ENCODE measurements at regions not wholly inside any gene's neighbourhood (a gene's known extent, or its start where the extent isn't known, plus 50 kb on each side); places are given as distances from the start of the nearest gene placed in this dataset.

DNA sequence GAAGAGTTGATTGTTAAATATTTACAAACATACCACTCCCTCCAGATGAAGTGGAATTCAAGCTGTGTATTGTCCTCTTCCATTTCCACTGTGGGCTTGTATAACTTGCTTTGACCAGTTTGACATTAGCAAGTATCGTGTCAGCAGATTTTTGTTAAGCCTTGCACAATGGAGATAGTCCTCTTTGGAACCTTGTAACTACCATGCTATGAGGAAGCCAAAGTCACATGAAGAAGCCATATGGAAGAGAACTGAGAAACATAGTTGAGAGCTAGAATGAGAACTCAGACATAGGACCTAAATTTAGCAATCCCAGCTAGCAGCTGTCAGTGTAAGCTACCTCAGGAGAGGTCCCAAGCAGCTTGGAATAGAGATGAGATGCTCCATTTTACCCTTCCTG lies 889.2 kb downstream of the PDCD6IP start:
- Histone ChIP-seq H3K4me3 (no peak overlapping the region), H3K27ac (no peak overlapping the region)
- TF ChIP-seq, protein P1, sequence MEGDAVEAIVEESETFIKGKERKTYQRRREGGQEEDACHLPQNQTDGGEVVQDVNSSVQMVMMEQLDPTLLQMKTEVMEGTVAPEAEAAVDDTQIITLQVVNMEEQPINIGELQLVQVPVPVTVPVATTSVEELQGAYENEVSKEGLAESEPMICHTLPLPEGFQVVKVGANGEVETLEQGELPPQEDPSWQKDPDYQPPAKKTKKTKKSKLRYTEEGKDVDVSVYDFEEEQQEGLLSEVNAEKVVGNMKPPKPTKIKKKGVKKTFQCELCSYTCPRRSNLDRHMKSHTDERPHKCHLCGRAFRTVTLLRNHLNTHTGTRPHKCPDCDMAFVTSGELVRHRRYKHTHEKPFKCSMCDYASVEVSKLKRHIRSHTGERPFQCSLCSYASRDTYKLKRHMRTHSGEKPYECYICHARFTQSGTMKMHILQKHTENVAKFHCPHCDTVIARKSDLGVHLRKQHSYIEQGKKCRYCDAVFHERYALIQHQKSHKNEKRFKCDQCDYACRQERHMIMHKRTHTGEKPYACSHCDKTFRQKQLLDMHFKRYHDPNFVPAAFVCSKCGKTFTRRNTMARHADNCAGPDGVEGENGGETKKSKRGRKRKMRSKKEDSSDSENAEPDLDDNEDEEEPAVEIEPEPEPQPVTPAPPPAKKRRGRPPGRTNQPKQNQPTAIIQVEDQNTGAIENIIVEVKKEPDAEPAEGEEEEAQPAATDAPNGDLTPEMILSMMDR (IDR thresholded peaks at IDR 0.05) = no peak
- DNase-seq (ENCODE audit: low spot score) = no peak

DNA sequence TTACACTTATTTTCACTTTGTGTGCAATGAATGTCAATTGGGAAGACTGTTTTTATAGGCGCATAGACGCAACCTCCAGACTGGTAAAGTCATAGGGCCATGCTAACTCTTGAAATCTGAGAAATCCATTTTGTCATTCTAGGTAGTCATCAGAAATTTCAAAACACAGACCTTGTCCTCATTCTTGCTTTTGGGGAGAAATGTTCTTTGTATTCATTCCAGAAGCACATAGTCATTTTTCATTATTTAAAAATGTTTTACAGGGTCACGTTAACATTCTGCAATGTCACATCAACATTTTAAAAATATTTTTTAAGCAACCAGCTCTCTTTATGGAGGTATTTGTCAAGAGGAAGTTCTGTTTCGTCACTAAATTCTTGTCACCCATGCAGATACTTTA lies 898.4 kb downstream of the PDCD6IP start:
- H3K4me3 ChIP-seq = no peak overlapping the region
- TF ChIP-seq, protein P1 (IDR thresholded peaks at IDR 0.05) = no peak
- no peak for DNase-seq (ENCODE audit: low spot score)

DNA sequence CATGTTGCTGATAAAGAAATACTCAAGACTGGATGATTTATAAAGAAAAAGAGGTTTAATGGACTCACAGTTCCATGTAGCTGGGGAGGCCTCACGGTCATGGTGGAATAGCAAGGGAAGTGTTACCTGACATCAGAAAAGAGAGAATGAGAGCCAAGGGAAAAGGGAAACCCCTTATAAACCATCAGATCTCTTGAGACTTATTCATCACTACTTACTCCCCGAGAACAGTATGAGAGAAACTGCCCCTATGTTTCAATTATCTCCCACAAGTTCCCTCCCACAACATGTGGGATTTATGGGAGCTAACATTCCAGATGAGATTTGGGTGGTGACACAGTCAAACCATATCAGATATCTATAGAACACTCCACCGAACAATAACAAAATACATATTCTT lies 904.6 kb downstream of the PDCD6IP start:
- TF ChIP-seq, protein P1 (IDR thresholded peaks at IDR 0.05) = no peak
- no peak overlapping the region for H3K27ac ChIP-seq
- no peak for DNase-seq (ENCODE audit: low spot score)
- H3K4me3 ChIP-seq = no peak overlapping the region

More for the DNA sequence above, 898.4 kb downstream of the PDCD6IP start:
- H3K27ac ChIP-seq = no peak overlapping the region

DNA sequence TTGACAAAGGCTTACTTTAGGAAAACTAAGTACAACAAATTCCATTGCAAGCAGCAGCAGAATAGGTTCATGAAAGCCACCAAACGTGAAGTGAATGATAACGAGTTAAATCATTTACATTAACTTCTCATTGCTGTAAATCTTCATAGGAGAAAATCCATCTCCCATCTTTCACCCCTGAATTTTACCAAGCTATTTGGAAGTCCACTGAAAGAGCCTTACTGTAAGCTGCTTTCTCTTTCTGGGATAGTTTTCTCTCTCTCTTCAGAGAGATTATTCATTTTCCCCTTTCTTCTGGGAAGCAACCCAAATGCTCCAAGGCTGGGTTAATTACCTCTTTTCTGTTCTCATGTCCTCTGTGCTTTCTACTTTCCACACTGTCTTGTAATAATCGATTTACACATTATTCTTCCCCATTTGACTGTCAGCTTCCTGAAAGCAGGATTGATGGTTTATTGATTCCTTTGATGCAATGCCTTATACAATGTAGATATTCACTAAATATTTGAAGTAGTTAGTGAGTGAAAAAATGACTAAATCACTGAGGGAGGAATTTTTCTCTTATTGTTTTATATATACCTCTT lies 914.3 kb upstream of the ARPP21 start:
- TF ChIP-seq, protein P1 (IDR thresholded peaks at IDR 0.05) = no peak
- no peak for DNase-seq (ENCODE audit: low spot score)
- Histone ChIP-seq H3K27ac (no peak overlapping the region), H3K4me3 (no peak overlapping the region)

DNA sequence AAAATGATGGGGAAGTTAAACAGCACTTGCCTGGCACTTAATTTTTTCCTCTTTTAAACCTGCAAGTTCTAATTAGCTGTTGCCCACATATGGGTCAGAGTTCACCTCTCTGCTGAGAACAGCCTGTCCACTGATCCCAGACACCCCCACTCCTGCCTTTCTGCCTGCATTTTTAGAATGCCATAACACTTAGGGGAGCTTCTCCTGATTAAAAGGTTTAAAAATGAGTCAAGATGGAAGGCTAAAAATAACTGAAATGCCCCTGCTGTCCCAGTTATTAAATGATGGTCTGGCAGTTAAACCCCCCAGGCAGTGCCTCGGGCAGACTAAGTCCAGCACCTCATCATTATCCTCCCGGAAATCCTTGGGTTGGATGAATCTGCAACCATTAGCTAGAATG lies 913.6 kb upstream of the ARPP21 start:
- TF ChIP-seq, protein P1 (IDR thresholded peaks at IDR 0.05) = no peak
- Histone ChIP-seq H3K27ac (no peak overlapping the region), H3K4me3 (no peak overlapping the region)
- no peak for DNase-seq (ENCODE audit: low spot score)

DNA sequence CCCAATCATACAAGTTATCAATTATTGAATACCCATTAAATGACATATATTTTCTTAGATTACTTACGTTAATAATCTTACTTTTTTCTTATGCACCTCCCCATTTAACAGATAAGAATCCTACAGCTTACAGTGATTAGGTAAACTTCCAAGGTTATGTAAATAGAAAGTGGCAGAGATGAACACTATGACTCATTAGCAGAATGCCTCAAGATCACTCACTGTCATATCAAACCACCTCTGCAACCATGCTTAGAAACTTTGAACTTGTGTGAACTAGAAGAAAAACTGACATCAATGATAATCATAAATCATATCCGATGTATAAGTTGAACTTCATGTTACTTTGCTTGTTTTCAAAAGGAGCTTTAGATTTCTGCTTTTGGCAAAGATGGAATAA lies 911.6 kb upstream of the ARPP21 start:
- Histone ChIP-seq H3K4me3 (no peak overlapping the region), H3K27ac (no peak overlapping the region)
- DNase-seq (ENCODE audit: low spot score) = no peak
- TF ChIP-seq, protein P1 (IDR thresholded peaks at IDR 0.05) = no peak

DNA sequence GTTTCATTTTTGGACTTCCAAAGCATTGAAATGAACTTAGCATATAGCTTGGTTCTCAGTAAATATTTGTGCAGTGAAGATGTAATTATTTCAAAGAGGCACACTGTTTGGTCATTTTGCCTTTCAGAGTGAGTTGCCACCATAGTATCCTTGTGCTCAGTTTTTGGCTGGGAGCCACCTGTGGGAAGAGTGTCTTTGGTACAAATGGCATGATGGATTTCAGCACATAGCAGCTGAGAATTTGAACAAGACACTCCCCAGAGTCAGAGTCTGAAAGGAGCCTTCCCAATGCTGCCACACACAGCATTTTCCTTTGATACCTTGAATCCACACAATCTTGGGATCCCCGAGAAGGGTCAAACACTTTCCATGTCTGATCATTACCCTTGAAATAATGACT lies 897.2 kb upstream of the ARPP21 start:
- Histone ChIP-seq H3K4me3 (no peak overlapping the region), H3K27ac (no peak overlapping the region)
- DNase-seq (ENCODE audit: low spot score) = no peak
- TF ChIP-seq, protein P1 (IDR thresholded peaks at IDR 0.05) = no peak
